ENCODE measurements at regions not wholly inside any gene's neighbourhood (a gene's known extent, or its start where the extent isn't known, plus 50 kb on each side); places are given as distances from the start of the nearest gene placed in this dataset.

DNA sequence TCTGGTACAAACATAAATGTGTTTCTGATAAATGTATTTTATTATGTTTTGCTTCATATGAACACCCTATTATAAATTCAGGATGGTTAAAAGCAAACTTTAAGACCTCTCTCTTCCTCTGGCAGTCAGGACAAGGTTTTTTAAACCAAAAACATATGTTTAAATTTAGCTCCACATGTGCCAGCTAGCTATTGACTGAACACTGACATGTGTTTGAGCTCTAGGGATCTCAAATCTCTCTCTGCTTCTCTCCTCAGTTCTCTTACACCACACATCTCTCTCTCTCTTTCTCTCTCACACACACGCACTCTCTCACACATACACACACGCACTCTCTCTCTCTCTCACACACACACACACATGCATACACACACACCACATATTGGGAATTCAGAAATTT is 150.1 kb upstream of the RFX3 start:
- TF ChIP-seq POLR2A (IDR thresholded peaks at IDR 0.05) (no peak), CTCF (IDR thresholded peaks at IDR 0.05) (no peak), EP300 (IDR thresholded peaks at IDR 0.05) (no peak)
- DNase-seq, result no peak
- no peaks in the 10 kb centered on the region for H3K27me3 ChIP-seq
- no peak overlapping the region for H3K4me3 ChIP-seq
- no peaks in the 10 kb centered on the region for H3K36me3 ChIP-seq
- no peak overlapping the region for H3K27ac ChIP-seq
- H3K4me1 ChIP-seq (ENCODE audit: insufficient read depth), result no peaks in the 10 kb centered on the region
- WGBS, 3 donors, result 87 to 91% (median 90%) methylated on average over 1 to 2 of the region's 2 CpGs
- H3K9me3 ChIP-seq, result no peaks in the 10 kb centered on the region
- intact Hi-C loops (cut with DNase I), result no loop called here

DNA sequence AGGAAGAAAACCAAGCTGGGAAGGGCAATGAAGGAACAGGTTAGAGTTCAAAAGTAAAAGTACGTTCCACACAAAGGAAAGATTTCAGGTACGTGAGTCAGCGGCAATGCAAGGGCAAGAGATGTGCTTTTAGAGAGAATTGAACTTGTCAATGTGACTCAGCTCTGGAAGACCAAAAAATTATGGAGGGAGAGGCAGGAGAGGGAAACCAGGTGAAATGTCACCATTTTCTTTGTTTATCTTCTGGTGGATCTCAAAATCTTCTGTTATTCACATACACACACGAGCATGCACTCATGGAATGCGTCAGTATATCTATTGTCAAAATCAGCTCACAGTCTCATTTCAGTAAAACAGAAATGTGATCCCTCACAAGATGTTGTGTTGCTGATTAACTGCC is 148.8 kb upstream of the RFX3 start:
- DNase-seq, result no peak
- 84 to 90% (median 87%) methylated on average over 5 of the region's 5 CpGs for WGBS, 3 donors
- no peaks in the 10 kb centered on the region for H3K27me3 ChIP-seq
- no peaks in the 10 kb centered on the region for H3K9me3 ChIP-seq
- H3K4me3 ChIP-seq, result no peak overlapping the region
- intact Hi-C loops (cut with DNase I), result no loop called here
- no peak for TF ChIP-seq EP300 (IDR thresholded peaks at IDR 0.05)
- TF ChIP-seq POLR2A (IDR thresholded peaks at IDR 0.05), result no peak
- TF ChIP-seq CTCF (IDR thresholded peaks at IDR 0.05), result no peak
- H3K36me3 ChIP-seq, result no peaks in the 10 kb centered on the region
- no peaks in the 10 kb centered on the region for H3K4me1 ChIP-seq (ENCODE audit: insufficient read depth)
- H3K27ac ChIP-seq, result no peak overlapping the region

GRCh38 chr9:3672399-3672798 is 146.6 kb upstream of the RFX3 start:
- TF ChIP-seq POLR2A (IDR thresholded peaks at IDR 0.05) (no peak), CTCF (IDR thresholded peaks at IDR 0.05) (no peak)
- H3K36me3 ChIP-seq, result no peaks in the 10 kb centered on the region
- no peaks in the 10 kb centered on the region for H3K9me3 ChIP-seq

GRCh38 chr9:3664044-3664443 is 138.2 kb upstream of the RFX3 start:
- WGBS, 3 donors, result 13 to 35% (median 19%) methylated on average over 1 of the region's 1 CpG
- no peak for TF ChIP-seq POLR2A (IDR thresholded peaks at IDR 0.05)
- TF ChIP-seq EP300 (IDR thresholded peaks at IDR 0.05), result no peak
- TF ChIP-seq CTCF (IDR thresholded peaks at IDR 0.05), result no peak
- Histone ChIP-seq H3K27me3 (no peaks in the 10 kb centered on the region), H3K9me3 (no peaks in the 10 kb centered on the region), H3K4me3 (no peak overlapping the region), H3K36me3 (no peaks in the 10 kb centered on the region), H3K4me1 (ENCODE audit: insufficient read depth) (no peaks in the 10 kb centered on the region), H3K27ac (no peak overlapping the region)
- no peak for DNase-seq
- intact Hi-C loops (cut with DNase I), result no loop called here

More at GRCh38 chr9:3672399-3672798, 146.6 kb upstream of the RFX3 start:
- Histone ChIP-seq H3K27me3 (no peaks in the 10 kb centered on the region), H3K4me3 (no peak overlapping the region), H3K27ac (no peak overlapping the region), H3K4me1 (ENCODE audit: insufficient read depth) (no peaks in the 10 kb centered on the region)
- intact Hi-C loops (cut with DNase I), result no loop called here
- no peak for DNase-seq
- WGBS, 3 donors, result 94 to 99% (median 97%) methylated on average over 5 of the region's 5 CpGs

- Histone ChIP-seq H3K36me3 (no peaks in the 10 kb centered on the region), H3K9me3 (no peaks in the 10 kb centered on the region), H3K27me3 (no peaks in the 10 kb centered on the region), H3K4me1 (ENCODE audit: insufficient read depth) (no peaks in the 10 kb centered on the region), H3K4me3 (no peak overlapping the region), H3K27ac (no peak overlapping the region)
- DNase-seq, result no peak
- no peak for TF ChIP-seq EP300 (IDR thresholded peaks at IDR 0.05)
- TF ChIP-seq POLR2A (IDR thresholded peaks at IDR 0.05), result no peak
- no peak for TF ChIP-seq CTCF (IDR thresholded peaks at IDR 0.05)
- intact Hi-C loops (cut with DNase I), result no loop called here
- WGBS, 3 donors, result 87 to 91% (median 88%) methylated on average over 4 of the region's 4 CpGs
Observed at GRCh38 chr9:3662671-3663070, 136.9 kb upstream of the RFX3 start.

Measured in ovary (tissue), 7 donors.